Activated CD4-positive, alpha-beta T cell treated with anti-CD3 and anti-CD28 coated beads, Interleukin-2, amount 10 ng/mL, durations not matched to agents 24 days and 14 days (primary cell): ENCODE measurements at regions not wholly inside any gene's neighbourhood (a gene's known extent, or its start where the extent isn't known, plus 50 kb on each side); places are given as distances from the start of the nearest gene placed in this dataset.

ENCODE experiments used
- DNase-seq: peaks from one replicate; pipeline ENCODE4 v3.0.0; 2022
- H3K27ac Mint-ChIP-seq: one replicate; pipeline ENCODE4 v1.8.0; 2022; ENCODE audit warnings: mild to moderate bottlenecking, mixed read lengths
- H3K27me3 Mint-ChIP-seq: one replicate; pipeline ENCODE4 v1.8.0; 2022; ENCODE audit warnings: mixed read lengths
- H3K36me3 Mint-ChIP-seq: one replicate; pipeline ENCODE4 v1.8.0; 2022; ENCODE audit warnings: low read depth, mild to moderate bottlenecking, mixed read lengths
- H3K4me1 Mint-ChIP-seq: one replicate; pipeline ENCODE4 v1.8.0; 2021; ENCODE audit warnings: mixed read lengths
- H3K4me3 Mint-ChIP-seq: one replicate; pipeline ENCODE4 v1.8.0; 2022; ENCODE audit warnings: mild to moderate bottlenecking, moderate library complexity, mixed read lengths
- H3K9me3 Mint-ChIP-seq: one replicate; pipeline ENCODE4 v1.8.0; 2021; ENCODE audit warnings: mixed read lengths
- intact Hi-C: fragments of 100-400 bp; cut with micrococcal nuclease; formaldehyde crosslinking; loops from one replicate; pipeline ENCODE4 v1.15.1; 2023

DNA sequence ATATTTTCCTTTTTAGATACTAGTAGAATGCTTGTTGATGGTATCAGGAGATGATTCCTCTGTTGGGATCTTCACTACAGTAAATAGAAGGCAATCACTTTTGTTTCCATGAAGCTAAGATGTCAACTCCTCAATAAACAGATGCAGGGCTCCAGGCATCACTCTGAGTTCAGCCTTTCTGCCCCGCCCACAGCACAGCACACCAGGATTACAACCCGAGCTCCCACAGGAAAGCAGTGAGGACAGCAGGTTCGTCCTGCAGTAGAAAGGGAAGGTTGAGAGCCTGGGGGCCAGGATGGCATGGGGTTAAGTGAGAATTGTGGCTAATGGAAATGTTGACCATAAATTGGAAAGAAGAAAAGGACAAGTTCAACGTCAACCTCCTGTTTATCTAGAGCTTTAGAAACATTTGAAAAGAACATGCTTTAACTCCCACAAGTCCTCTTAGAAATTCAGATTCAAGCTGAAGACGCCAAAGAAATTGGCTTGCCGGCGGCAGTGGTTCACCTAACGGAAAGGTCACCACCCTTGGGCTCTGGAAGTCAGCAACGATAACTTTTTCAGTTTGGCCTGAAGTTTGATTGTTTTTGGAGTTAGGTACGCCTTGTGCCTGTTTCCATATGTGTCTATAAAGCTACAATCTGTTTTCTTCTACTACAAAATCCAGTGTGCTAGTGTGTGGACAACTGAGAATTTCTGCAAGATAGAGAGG lies 144.4 kb upstream of the PDE10A start:
- no peak overlapping the region for H3K27ac Mint-ChIP-seq
- no peak overlapping the region for H3K4me3 Mint-ChIP-seq
- intact Hi-C loops: no loop called here
- no peaks in the 10 kb centered on the region for H3K9me3 Mint-ChIP-seq
- DNase-seq: no peak
- no peaks in the 10 kb centered on the region for H3K36me3 Mint-ChIP-seq
- peaks cover 19% of the 10 kb centered on the region for H3K27me3 Mint-ChIP-seq
- no peaks in the 10 kb centered on the region for H3K4me1 Mint-ChIP-seq

DNA sequence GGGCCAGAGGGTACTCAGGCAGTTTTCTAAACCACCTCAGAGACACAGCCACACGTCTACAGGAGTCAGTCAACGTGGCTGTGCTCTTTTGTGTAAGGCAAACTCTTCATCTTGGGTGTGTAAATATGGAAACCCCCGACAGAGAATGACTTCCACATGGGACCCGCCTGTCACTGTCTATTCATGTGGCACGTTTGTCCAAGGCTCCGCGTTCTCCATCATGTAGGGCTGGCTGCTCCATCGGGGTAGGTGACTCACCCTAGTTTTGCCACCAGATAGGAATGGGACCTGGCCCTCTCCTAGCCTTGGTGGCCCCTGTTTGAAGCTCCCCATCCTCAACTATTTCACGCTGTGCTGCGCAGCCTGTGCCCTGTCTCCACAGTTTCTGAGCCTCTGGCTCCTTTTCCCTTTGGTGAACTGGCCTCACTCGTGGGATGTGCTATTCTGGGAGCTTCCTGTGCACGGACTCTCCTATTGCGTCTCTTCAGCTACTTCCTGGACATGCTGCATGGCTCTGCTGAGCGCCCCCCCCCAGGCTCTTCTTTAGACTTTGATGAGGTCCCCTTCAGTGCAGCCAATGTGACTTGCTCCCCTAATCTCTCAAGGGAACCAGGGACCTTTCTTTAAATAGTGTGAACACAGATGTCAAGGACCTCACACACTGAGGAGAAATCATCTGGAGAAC lies 143.2 kb upstream of the PDE10A start:
- Mint-ChIP-seq H3K27ac (no peak overlapping the region), H3K27me3 (peaks cover 19% of the 10 kb centered on the region), H3K4me1 (no peaks in the 10 kb centered on the region), H3K4me3 (no peak overlapping the region), H3K9me3 (no peaks in the 10 kb centered on the region), H3K36me3 (no peaks in the 10 kb centered on the region)
- no peak for DNase-seq
- intact Hi-C loops: no loop called here

DNA sequence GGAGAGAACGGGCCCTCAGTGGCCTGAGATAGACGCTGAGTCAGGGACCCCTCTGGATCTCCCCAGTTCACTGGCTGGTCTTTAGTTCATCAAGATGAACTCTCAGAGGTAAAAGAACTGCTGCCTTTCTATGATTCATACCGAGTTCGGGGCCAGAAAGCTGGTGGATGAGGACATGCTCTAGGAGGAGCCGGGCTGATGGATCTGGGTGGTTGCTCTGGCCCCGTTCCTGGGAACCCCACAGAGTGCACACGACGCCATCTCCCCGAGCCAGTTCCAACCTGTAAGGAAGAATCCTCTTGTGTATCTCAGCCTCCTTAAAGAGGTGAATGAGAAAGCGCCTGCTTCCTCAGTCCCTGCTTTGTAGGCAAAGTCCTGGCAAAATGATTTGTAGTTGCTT lies 142.6 kb upstream of the PDE10A start:
- intact Hi-C loops: no loop called here
- no peaks in the 10 kb centered on the region for H3K4me1 Mint-ChIP-seq
- no peak overlapping the region for H3K4me3 Mint-ChIP-seq
- H3K36me3 Mint-ChIP-seq: no peaks in the 10 kb centered on the region
- H3K27me3 Mint-ChIP-seq: peaks cover 19% of the 10 kb centered on the region
- no peak overlapping the region for H3K27ac Mint-ChIP-seq
- no peaks in the 10 kb centered on the region for H3K9me3 Mint-ChIP-seq
- no peak for DNase-seq

DNA sequence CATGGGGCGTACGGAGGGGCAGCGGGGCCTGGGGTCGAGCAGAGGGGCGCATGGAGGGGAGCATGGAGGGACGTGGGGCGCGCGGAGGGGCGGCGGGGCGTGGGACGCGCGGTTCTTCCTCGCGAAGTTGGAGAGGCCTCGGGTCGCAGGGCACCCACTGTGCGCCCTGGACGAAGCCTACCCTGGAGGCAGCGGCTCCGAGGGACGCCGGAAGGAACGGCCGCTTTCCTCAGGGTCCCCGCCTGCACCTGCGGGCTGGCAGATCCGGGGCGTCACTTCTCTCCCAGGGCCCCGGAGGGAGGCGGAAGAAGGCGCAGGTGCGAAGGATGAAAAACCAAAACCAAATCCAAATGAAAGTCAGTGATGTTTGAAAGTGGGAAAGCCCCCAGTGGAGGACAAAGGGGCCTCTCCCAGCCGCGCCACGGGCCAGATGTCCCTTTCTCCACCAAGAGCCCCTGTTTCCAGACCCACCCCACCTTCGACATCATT lies 142.1 kb upstream of the PDE10A start:
- Mint-ChIP-seq H3K4me3 (no peak overlapping the region), H3K27ac (no peak overlapping the region), H3K27me3 (peaks cover 19% of the 10 kb centered on the region), H3K4me1 (no peaks in the 10 kb centered on the region), H3K36me3 (no peaks in the 10 kb centered on the region), H3K9me3 (no peaks in the 10 kb centered on the region)
- no peak for DNase-seq
- intact Hi-C loops: no loop called here

DNA sequence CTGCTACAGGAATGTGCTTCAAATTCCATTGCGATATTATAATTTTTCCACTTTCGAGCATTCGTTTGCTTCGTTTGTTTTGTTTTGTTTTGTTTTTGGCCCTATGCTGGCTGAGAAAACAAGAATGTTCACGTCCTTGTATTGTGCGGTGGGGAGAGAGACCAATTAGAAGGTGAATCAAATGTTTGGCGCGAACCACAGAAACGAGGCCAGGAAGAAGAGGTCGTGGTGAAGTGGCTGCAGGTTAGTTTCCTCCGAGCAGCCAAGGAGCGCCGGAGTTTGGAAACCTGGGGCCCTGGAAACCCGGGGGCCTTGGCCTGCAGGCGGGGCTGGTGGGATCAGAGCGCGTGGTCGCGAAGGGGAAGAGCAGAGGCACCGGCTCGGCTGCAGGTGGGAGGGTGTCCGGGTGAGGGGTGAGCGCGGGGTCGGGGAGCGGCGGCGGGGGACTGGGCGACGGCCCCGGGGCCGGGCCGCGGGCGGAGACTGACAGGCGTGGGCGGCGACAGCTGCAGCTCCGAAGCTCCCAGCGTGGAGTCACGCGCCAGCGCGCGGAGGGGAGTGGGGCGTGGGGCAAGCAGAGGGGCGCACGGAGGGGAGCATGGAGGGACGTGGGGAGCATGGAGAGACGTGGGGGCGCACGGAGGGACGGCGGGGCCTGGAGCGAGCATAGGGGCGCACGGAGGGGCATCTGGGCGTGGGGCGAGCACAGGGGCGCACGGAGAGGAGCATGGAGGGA lies 141.5 kb upstream of the PDE10A start:
- Mint-ChIP-seq H3K9me3 (no peaks in the 10 kb centered on the region), H3K27me3 (peaks cover 19% of the 10 kb centered on the region), H3K36me3 (no peaks in the 10 kb centered on the region), H3K4me3 (no peak overlapping the region), H3K4me1 (no peaks in the 10 kb centered on the region), H3K27ac (no peak overlapping the region)
- intact Hi-C loops: no loop called here
- DNase-seq: no peak

DNA sequence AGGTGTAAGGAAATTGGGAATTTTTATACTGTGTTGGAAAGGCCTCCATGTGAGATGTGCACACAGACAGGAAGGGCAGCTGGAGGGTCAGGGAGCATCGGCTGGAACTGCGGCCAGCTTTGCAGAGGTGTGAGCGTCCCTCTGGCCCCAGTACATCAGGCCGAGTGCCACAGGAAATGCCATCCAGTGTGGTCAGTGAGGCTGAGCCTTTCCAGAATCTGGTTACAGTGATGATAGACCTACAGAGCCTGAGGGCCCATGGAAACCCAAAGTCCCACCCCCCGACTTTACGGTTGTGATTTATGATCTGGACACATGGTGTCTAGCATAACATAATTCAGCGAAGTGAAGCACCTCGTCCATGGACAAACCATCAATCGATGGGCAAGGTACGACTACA lies 137.3 kb upstream of the PDE10A start:
- H3K4me3 Mint-ChIP-seq: no peak overlapping the region
- no peaks in the 10 kb centered on the region for H3K36me3 Mint-ChIP-seq
- no peak overlapping the region for H3K27ac Mint-ChIP-seq
- H3K27me3 Mint-ChIP-seq: peaks cover 8% of the 10 kb centered on the region
- intact Hi-C loops: no loop called here
- no peaks in the 10 kb centered on the region for H3K4me1 Mint-ChIP-seq
- DNase-seq: no peak
- H3K9me3 Mint-ChIP-seq: no peaks in the 10 kb centered on the region

DNA sequence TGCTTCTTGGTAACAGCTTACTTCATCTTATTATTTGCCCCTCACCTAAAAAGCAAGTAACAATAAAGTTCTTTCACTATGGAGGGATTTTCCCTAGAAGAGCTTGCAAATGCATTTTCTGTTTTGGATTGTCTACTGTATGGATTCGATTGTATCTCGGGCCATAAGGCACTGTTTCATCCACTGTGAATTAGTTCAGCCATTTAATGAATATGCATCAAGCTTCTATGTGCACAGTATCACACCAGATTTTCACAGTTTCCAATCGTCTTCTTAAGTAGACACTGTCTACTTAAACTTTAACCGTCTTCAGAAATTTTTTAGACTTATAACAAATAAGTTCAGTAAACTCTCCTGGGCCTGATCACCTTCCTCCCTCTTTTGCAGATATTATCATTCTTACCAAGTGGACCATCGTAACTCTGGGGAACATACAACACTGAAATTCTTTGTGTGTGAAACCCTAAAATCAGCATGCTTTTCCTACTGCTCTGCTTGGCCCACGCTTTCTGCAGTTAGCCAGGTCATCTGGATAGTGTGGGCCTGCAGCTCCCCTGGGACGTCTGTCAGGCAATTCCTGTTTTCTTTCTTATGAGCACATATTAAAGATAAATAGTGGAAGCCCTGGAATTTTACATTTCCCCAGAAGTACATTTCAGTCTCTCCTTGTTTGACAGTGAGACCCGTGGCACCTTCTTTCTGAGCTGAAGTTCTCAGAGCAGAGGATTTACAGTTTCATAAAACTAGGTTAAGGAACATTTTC lies 136.5 kb upstream of the PDE10A start:
- H3K9me3 Mint-ChIP-seq: no peaks in the 10 kb centered on the region
- H3K27me3 Mint-ChIP-seq: peaks cover 8% of the 10 kb centered on the region
- H3K27ac Mint-ChIP-seq: no peak overlapping the region
- DNase-seq: no peak
- H3K4me3 Mint-ChIP-seq: no peak overlapping the region
- no peaks in the 10 kb centered on the region for H3K36me3 Mint-ChIP-seq
- intact Hi-C loops: no loop called here
- no peaks in the 10 kb centered on the region for H3K4me1 Mint-ChIP-seq

- no peak for DNase-seq
- no peak overlapping the region for H3K4me3 Mint-ChIP-seq
- intact Hi-C loops: no loop called here
- no peak overlapping the region for H3K27ac Mint-ChIP-seq
- H3K9me3 Mint-ChIP-seq: no peaks in the 10 kb centered on the region
- H3K27me3 Mint-ChIP-seq: peaks cover 3% of the 10 kb centered on the region
- no peaks in the 10 kb centered on the region for H3K36me3 Mint-ChIP-seq
- no peaks in the 10 kb centered on the region for H3K4me1 Mint-ChIP-seq
Measured at GRCh38 chr6:165798991-165799390, 135.9 kb upstream of the PDE10A start.

GRCh38 chr6:165794179-165794601 lies 131.1 kb upstream of the PDE10A start:
- H3K36me3 Mint-ChIP-seq: no peaks in the 10 kb centered on the region
- no peak for DNase-seq
- intact Hi-C loops: no loop called here
- H3K4me1 Mint-ChIP-seq: no peaks in the 10 kb centered on the region
- no peaks in the 10 kb centered on the region for H3K9me3 Mint-ChIP-seq
- H3K27ac Mint-ChIP-seq: no peak overlapping the region
- H3K27me3 Mint-ChIP-seq: no peaks in the 10 kb centered on the region
- H3K4me3 Mint-ChIP-seq: no peak overlapping the region

DNA sequence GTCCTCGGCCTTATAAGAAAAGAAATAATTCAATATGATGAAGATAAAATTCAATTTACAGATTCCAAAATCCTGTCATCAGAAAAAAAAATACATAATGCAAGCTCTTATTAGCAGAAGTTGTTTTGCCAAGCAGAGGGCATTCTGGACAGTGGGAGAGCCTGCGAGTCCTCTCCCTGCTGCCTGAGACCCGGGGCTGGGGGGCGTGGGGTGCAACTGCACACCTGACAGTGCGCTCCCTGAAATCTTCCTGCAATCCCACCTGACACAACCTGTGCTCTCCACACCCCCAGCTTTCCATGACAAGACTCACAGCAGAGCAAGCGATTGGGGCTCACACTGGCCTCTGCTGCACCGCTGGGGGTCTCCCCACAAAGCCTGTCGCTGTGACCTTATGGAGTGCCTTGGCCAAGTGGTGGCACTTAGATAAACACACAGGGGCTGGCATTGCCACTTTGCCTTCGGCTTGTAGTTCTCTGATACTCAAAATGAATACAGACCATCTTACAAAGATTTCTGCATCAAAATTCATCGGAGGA lies 130.3 kb upstream of the PDE10A start:
- Mint-ChIP-seq H3K4me3 (no peak overlapping the region), H3K27me3 (no peaks in the 10 kb centered on the region), H3K9me3 (no peaks in the 10 kb centered on the region), H3K27ac (no peak overlapping the region), H3K4me1 (no peaks in the 10 kb centered on the region), H3K36me3 (no peaks in the 10 kb centered on the region)
- no peak for DNase-seq
- intact Hi-C loops: no loop called here

DNA sequence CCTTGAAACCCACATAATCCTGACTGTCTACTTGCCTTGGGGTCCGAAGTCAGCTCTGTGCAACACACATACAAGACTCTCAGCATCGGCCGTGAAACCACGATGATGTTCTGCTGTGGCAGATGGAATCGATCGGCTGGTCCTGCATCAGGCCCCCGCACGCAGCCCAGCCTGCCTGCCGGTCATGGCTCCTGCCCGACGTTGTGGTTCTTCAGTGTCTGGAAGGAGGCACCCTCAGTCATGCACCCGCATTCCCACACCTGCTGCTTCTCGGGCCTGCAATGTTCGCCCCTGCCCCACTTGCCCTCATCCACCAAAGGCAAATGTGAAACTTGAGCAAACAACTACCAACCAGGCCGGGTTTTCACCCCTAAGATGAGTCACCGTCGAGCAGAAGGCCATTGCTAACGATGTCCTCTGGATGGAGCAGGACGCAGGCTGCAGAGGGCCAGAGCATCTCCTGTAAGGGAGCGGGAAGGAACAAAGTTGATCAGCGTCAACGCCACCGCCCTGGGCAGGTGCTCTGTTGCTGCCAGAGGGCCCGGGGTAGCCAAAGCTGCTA lies 128.9 kb upstream of the PDE10A start:
- no peak for DNase-seq
- no peak overlapping the region for H3K4me3 Mint-ChIP-seq
- H3K36me3 Mint-ChIP-seq: no peaks in the 10 kb centered on the region
- intact Hi-C loops: no loop called here
- H3K9me3 Mint-ChIP-seq: no peaks in the 10 kb centered on the region
- H3K27me3 Mint-ChIP-seq: no peaks in the 10 kb centered on the region
- H3K4me1 Mint-ChIP-seq: no peaks in the 10 kb centered on the region
- no peak overlapping the region for H3K27ac Mint-ChIP-seq

DNA sequence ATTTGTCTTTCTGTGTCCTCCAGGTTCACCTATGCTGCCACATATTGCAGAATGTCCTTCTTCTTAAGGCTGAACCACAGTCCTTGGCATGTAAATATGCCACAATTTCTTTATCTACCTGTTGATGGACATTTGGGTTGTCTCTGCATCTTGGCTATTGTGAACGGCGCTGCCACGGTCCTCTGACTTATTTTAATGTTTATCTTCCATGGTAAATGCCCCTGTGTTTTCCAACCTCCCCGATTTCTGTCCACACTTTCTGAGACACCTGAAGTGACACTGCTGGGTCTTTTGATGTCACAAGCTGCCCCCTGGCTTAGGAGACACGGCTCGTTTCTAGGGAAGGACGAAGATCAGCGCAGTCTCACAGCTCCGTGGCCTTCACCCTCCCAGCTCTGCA lies 128.3 kb upstream of the PDE10A start:
- intact Hi-C loops: no loop called here
- H3K9me3 Mint-ChIP-seq: no peaks in the 10 kb centered on the region
- no peak for DNase-seq
- no peaks in the 10 kb centered on the region for H3K27me3 Mint-ChIP-seq
- no peaks in the 10 kb centered on the region for H3K4me1 Mint-ChIP-seq
- H3K4me3 Mint-ChIP-seq: no peak overlapping the region
- no peaks in the 10 kb centered on the region for H3K36me3 Mint-ChIP-seq
- H3K27ac Mint-ChIP-seq: no peak overlapping the region

DNA sequence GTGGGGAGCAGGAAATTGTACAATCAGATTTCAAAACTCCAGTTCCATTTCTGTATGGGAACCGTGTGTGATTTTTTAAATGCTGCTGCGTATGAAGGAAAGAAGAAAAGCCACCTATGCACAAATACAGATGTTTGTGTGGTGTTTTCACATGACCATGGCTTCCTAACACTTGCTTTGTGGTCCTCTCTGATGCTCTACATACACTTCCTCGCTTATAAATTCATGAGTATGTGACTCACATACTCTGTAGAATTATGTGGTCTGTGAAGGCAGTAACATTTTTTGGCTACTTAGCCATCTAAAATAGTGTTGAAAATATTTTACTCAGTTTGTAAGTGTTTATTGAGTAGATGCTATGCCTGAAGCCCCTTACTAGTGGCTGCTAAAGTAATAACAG lies 119.8 kb upstream of the PDE10A start:
- no peak for DNase-seq
- no peak overlapping the region for H3K4me3 Mint-ChIP-seq
- H3K9me3 Mint-ChIP-seq: no peaks in the 10 kb centered on the region
- no peaks in the 10 kb centered on the region for H3K36me3 Mint-ChIP-seq
- H3K27me3 Mint-ChIP-seq: no peaks in the 10 kb centered on the region
- no peaks in the 10 kb centered on the region for H3K4me1 Mint-ChIP-seq
- intact Hi-C loops: no loop called here
- H3K27ac Mint-ChIP-seq: no peak overlapping the region
